ENCODE measurements at regions not wholly inside any gene's neighbourhood (a gene's known extent, or its start where the extent isn't known, plus 50 kb on each side); places are given as distances from the start of the nearest gene placed in this dataset.

GRCh38 chr2:497770-498492 lies 179.3 kb downstream of the TMEM18 start:
- TF ChIP-seq, protein P1, sequence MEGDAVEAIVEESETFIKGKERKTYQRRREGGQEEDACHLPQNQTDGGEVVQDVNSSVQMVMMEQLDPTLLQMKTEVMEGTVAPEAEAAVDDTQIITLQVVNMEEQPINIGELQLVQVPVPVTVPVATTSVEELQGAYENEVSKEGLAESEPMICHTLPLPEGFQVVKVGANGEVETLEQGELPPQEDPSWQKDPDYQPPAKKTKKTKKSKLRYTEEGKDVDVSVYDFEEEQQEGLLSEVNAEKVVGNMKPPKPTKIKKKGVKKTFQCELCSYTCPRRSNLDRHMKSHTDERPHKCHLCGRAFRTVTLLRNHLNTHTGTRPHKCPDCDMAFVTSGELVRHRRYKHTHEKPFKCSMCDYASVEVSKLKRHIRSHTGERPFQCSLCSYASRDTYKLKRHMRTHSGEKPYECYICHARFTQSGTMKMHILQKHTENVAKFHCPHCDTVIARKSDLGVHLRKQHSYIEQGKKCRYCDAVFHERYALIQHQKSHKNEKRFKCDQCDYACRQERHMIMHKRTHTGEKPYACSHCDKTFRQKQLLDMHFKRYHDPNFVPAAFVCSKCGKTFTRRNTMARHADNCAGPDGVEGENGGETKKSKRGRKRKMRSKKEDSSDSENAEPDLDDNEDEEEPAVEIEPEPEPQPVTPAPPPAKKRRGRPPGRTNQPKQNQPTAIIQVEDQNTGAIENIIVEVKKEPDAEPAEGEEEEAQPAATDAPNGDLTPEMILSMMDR (conservative IDR thresholded peaks at IDR 0.05; ENCODE audit: low read depth, low read length), result no peak
- no peak for DNase-seq (ENCODE audit: low read depth)
- no peak overlapping the region for H3K4me3 ChIP-seq (ENCODE audit: low read depth, low read length)

GRCh38 chr2:496729-497128 lies 180.5 kb downstream of the TMEM18 start:
- no peak overlapping the region for H3K4me3 ChIP-seq (ENCODE audit: low read depth, low read length)
- DNase-seq (ENCODE audit: low read depth), result no peak
- TF ChIP-seq, protein P1 (conservative IDR thresholded peaks at IDR 0.05; ENCODE audit: low read depth, low read length), result no peak

DNA sequence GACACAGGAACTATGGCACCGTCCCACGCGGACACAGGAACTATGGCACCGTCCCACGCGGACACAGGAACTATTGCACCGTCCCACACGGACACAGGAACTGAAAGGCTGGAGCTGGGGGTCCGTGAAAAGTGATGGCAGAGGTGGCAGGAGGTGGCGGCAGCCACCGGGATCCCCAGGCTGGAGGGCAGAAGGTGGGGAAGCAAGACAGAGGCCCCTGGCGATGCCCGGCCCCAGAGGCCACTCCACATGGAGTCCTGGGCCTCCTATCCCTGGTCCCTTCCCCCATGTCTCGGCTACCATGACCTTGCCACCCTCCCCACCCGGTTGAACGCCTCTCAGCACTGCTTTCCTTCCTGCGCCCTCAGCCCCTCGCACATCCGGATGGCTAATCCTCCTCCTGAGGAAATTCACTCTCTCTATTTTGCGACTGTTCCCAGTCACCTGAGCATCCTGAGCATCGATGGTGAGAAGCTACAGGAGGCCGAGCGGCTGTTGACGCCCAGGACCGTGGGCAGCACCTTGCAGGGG lies 181.4 kb downstream of the TMEM18 start:
- H3K4me3 ChIP-seq (ENCODE audit: low read depth, low read length), result no peak overlapping the region
- TF ChIP-seq, protein P1 (conservative IDR thresholded peaks at IDR 0.05; ENCODE audit: low read depth, low read length), result no peak
- DNase-seq (ENCODE audit: low read depth), result no peak

GRCh38 chr2:494853-495252 lies 182.4 kb downstream of the TMEM18 start:
- no peak overlapping the region for H3K4me3 ChIP-seq (ENCODE audit: low read depth, low read length)
- DNase-seq (ENCODE audit: low read depth), result no peak
- TF ChIP-seq, protein P1 (conservative IDR thresholded peaks at IDR 0.05; ENCODE audit: low read depth, low read length), result no peak

GRCh38 chr2:493228-493627 lies 184.0 kb downstream of the TMEM18 start:
- no peak overlapping the region for H3K4me3 ChIP-seq (ENCODE audit: low read depth, low read length)
- TF ChIP-seq, protein P1 (conservative IDR thresholded peaks at IDR 0.05; ENCODE audit: low read depth, low read length), result no peak
- DNase-seq (ENCODE audit: low read depth), result no peak

GRCh38 chr2:492178-492577 lies 185.0 kb downstream of the TMEM18 start:
- TF ChIP-seq, protein P1 (conservative IDR thresholded peaks at IDR 0.05; ENCODE audit: low read depth, low read length), result no peak
- DNase-seq (ENCODE audit: low read depth), result no peak
- no peak overlapping the region for H3K4me3 ChIP-seq (ENCODE audit: low read depth, low read length)

DNA sequence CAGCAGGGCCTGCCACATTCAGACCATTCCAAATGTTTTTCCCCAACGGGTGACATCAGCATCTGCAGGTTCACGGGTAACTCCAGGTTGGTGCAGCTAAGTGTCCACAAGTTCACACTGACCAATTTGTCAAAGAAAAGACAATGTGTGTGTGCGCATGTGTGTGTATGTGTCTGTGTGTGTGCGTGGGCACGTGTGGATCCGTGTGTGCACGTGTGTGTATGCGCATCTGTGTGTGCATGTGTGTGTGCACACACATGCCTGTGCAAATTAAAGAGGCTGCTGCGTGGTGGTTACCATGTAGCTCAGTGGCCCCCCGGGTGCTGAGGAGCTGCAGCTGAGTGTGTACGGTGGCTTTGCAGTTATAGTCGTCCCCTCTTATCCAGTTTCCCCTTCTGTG lies 187.4 kb downstream of the TMEM18 start:
- TF ChIP-seq, protein P1 (conservative IDR thresholded peaks at IDR 0.05; ENCODE audit: low read depth, low read length), result no peak
- H3K4me3 ChIP-seq (ENCODE audit: low read depth, low read length), result no peak overlapping the region
- DNase-seq (ENCODE audit: low read depth), result no peak

Data from choroid plexus epithelial cell (primary cell).